ENCODE measurements at regions not wholly inside any gene's neighbourhood (a gene's known extent, or its start where the extent isn't known, plus 50 kb on each side); places are given as distances from the start of the nearest gene placed in this dataset.

GRCh38 chr6:100134703-100135102, 140.7 kb upstream of the MCHR2 start:
- no peak overlapping the region for H3K27ac ChIP-seq (ENCODE audit: low read depth in 2 of 2, low read length in 2 of 2)
- H3K4me3 ChIP-seq (ENCODE audit: low read length in 3 of 3): no peak overlapping the region
- peaks cover 0 to 7% (median 0%) of the 10 kb centered on the region in 3 donors for H3K9me3 ChIP-seq (ENCODE audit: control insufficient read depth in 2 of 3, insufficient read depth in 1 of 3, low read length in 3 of 3)
- DNase-seq (peak in 1 of 5 donors; percentile 6), FAIRE-seq (no peak)
- H3K27me3 ChIP-seq (ENCODE audit: control insufficient read depth, insufficient read depth, low read length): no peaks in the 10 kb centered on the region
- intact Hi-C loops (cut with DNase I): no loop called here
- H3K9ac ChIP-seq (ENCODE audit: low read length in 3 of 3): no peak overlapping the region
- TF ChIP-seq CTCF (IDR thresholded peaks at IDR 0.05; ENCODE audit: borderline replicate concordance, extremely low read depth, insufficient read depth): no peak
- no peaks in the 10 kb centered on the region for H3K4me1 ChIP-seq (ENCODE audit: control insufficient read depth in 2 of 3, insufficient read depth in 2 of 3, low read depth in 1 of 3, low read length in 3 of 3)
- no peaks in the 10 kb centered on the region for H3K36me3 ChIP-seq (ENCODE audit: control insufficient read depth in 2 of 3, insufficient read depth in 3 of 3, low read length in 3 of 3)

- no peaks in the 10 kb centered on the region for H3K4me1 ChIP-seq (ENCODE audit: control insufficient read depth in 2 of 3, insufficient read depth in 2 of 3, low read depth in 1 of 3, low read length in 3 of 3)
- no peak for FAIRE-seq
- H3K9ac ChIP-seq (ENCODE audit: low read length in 3 of 3): no peak overlapping the region
- H3K27me3 ChIP-seq (ENCODE audit: control insufficient read depth, insufficient read depth, low read length): no peaks in the 10 kb centered on the region
- DNase-seq: no peak
- TF ChIP-seq CTCF (IDR thresholded peaks at IDR 0.05; ENCODE audit: borderline replicate concordance, extremely low read depth, insufficient read depth): no peak
- intact Hi-C loops (cut with DNase I): no loop called here
- peaks cover 0 to 7% (median 0%) of the 10 kb centered on the region in 3 donors for H3K9me3 ChIP-seq (ENCODE audit: control insufficient read depth in 2 of 3, insufficient read depth in 1 of 3, low read length in 3 of 3)
- no peak overlapping the region for H3K4me3 ChIP-seq (ENCODE audit: low read length in 3 of 3)
- no peaks in the 10 kb centered on the region for H3K36me3 ChIP-seq (ENCODE audit: control insufficient read depth in 2 of 3, insufficient read depth in 3 of 3, low read length in 3 of 3)
- H3K27ac ChIP-seq (ENCODE audit: low read depth in 2 of 2, low read length in 2 of 2): no peak overlapping the region
Observed at GRCh38 chr6:100134297-100134696, 140.3 kb upstream of the MCHR2 start.

- H3K27me3 ChIP-seq (ENCODE audit: control insufficient read depth, insufficient read depth, low read length): no peaks in the 10 kb centered on the region
- no peak overlapping the region for H3K4me3 ChIP-seq (ENCODE audit: low read length in 3 of 3)
- peaks cover 0 to 7% (median 0%) of the 10 kb centered on the region in 3 donors for H3K9me3 ChIP-seq (ENCODE audit: control insufficient read depth in 2 of 3, insufficient read depth in 1 of 3, low read length in 3 of 3)
- DNase-seq (no peak), FAIRE-seq (no peak)
- no peak overlapping the region for H3K27ac ChIP-seq (ENCODE audit: low read depth in 2 of 2, low read length in 2 of 2)
- intact Hi-C loops (cut with DNase I): no loop called here
- H3K4me1 ChIP-seq (ENCODE audit: control insufficient read depth in 2 of 3, insufficient read depth in 2 of 3, low read depth in 1 of 3, low read length in 3 of 3): no peaks in the 10 kb centered on the region
- TF ChIP-seq CTCF (IDR thresholded peaks at IDR 0.05; ENCODE audit: borderline replicate concordance, extremely low read depth, insufficient read depth): no peak
- H3K36me3 ChIP-seq (ENCODE audit: control insufficient read depth in 2 of 3, insufficient read depth in 3 of 3, low read length in 3 of 3): no peaks in the 10 kb centered on the region
- no peak overlapping the region for H3K9ac ChIP-seq (ENCODE audit: low read length in 3 of 3)
Observed at GRCh38 chr6:100132005-100132404, 138.0 kb upstream of the MCHR2 start.

- TF ChIP-seq CTCF (IDR thresholded peaks at IDR 0.05; ENCODE audit: borderline replicate concordance, extremely low read depth, insufficient read depth): no peak
- FAIRE-seq: no peak
- H3K36me3 ChIP-seq (ENCODE audit: control insufficient read depth in 2 of 3, insufficient read depth in 3 of 3, low read length in 3 of 3): no peaks in the 10 kb centered on the region
- H3K9ac ChIP-seq (ENCODE audit: low read length in 3 of 3): no peak overlapping the region
- H3K9me3 ChIP-seq (ENCODE audit: control insufficient read depth in 2 of 3, insufficient read depth in 1 of 3, low read length in 3 of 3): peaks cover 0 to 7% (median 0%) of the 10 kb centered on the region in 3 donors
- no peaks in the 10 kb centered on the region for H3K4me1 ChIP-seq (ENCODE audit: control insufficient read depth in 2 of 3, insufficient read depth in 2 of 3, low read depth in 1 of 3, low read length in 3 of 3)
- no peak overlapping the region for H3K27ac ChIP-seq (ENCODE audit: low read depth in 2 of 2, low read length in 2 of 2)
- no peaks in the 10 kb centered on the region for H3K27me3 ChIP-seq (ENCODE audit: control insufficient read depth, insufficient read depth, low read length)
- no peak overlapping the region for H3K4me3 ChIP-seq (ENCODE audit: low read length in 3 of 3)
- intact Hi-C loops (cut with DNase I): no loop called here
- no peak for DNase-seq
Observed at GRCh38 chr6:100130630-100131029, 136.6 kb upstream of the MCHR2 start.

All from kidney (tissue), 13 donors.